GM18505 (cell line): ENCODE measurements at regions not wholly inside any gene's neighbourhood (a gene's known extent, or its start where the extent isn't known, plus 50 kb on each side); places are given as distances from the start of the nearest gene placed in this dataset.

Experiments
- ATAC-seq: cut with Tn5 transposase; IDR thresholded peaks from one replicate; pipeline ENCODE4 v1.9.1; 2021; ENCODE audit not compliant: unreplicated experiment
- POLR2A ChIP-seq: IDR thresholded peaks from 4 replicates; pipeline ENCODE4 v1.6.1; 2011; ENCODE audit warnings: borderline replicate concordance; ENCODE audit not compliant: insufficient read depth, insufficient read length; ENCODE audit errors: extremely low read depth

DNA sequence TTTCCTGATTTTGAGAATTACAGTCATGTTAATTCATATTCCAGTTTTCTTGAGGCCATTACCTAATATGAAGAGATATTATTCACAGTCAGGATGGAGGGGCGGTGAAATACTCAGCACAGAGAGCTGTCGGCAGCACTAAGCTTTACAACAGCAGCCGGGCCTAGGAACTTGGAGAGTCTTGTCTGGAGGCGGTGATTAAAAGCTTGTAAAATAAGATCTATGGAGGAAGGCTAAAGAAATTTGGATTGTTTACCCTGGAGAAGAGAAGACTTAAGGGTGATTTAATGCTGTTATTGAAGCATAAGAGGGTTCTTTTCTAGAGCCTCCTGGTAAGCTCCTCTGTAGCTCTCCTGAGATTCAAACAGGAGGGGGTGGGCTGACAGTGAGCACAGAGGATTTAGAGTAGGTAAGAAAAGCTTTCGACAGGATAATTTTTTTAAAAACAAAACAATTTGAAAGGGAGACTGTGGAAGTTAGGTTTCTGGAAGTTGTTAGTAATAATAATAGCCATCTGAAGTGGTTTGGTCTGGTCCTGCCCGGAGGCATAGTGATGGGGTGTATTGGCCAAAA is 406.3 kb upstream of the ADAMTSL1 start:
- no peak for ATAC-seq
- TF ChIP-seq POLR2A = no peak

DNA sequence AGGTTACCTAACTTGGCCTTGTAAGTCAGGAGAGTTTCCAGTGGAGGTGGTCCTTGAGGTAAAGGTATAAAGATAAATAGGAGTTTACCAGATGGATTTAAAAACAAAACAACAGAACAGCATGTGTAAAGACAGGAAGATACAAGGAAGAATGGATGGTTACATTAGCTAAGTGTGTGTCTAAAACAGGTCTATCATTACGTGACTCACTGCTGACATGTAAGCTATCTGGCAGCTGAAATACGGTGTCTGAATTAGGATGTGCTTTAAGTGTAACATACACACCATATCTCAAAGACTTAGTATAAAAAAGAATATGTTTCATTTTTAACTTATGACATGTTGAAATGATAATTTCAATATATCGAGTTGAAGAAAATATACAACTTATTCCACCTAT is 405.1 kb upstream of the ADAMTSL1 start:
- no peak for ATAC-seq
- TF ChIP-seq POLR2A = no peak

DNA sequence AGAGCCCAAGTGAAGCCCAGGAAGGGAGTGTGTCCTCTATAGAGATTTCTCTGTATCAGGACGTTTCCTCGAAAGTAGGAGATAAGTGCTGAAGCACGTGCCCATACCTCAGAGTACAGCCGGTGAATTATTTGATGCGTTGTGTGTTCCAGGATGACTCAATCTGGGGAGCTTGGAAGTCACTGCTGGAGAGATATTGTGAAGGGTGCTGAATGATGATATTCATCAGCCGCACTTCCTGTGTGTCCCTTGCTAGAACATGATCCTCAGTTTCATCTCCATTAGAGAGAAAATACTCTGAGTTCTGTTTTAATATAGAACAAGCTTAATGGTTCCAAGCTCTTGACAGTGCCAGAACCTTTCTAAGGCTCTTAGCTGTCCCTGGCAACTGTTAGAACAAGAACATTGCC is 402.3 kb upstream of the ADAMTSL1 start:
- ATAC-seq = no peak
- TF ChIP-seq POLR2A = no peak

DNA sequence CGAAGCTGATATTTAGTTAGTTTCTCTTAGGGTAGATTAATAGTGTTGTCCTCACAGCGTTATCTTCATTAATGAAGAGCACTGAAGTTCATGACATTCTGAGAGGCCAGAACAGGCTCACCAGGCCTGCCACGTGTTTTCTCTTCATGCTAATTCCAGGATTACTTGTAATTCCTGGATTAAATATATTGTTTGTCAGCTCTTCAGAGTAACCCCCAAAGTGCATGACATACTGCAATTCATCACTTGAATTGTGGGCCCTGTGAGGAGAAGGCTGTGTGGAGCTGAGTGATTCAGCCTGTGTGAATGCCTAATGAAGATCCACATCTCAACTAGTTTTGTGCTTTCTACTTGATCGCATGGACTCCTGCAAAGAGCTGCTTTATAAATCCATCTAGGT is 401.0 kb upstream of the ADAMTSL1 start:
- ATAC-seq = no peak
- no peak for TF ChIP-seq POLR2A

DNA sequence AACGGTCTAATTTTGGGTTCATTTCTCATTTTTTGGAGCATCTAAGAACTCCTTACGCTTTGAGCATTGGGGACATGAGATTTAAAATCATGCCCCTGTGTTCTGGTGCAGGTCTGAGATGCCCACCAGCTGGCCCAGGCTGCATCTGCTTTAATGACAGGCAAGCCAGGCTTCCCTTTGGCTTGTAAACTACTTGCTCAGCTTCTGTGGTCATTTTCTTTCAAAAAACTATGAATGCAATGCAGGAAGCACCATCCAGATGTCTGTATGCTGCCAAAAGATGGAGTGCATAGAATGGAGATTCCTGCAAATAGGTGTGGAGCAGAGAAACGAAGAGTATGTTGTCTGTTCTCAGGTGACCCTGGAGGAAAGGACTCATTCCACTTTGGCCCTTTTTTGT is 399.9 kb upstream of the ADAMTSL1 start:
- no peak for TF ChIP-seq POLR2A

DNA sequence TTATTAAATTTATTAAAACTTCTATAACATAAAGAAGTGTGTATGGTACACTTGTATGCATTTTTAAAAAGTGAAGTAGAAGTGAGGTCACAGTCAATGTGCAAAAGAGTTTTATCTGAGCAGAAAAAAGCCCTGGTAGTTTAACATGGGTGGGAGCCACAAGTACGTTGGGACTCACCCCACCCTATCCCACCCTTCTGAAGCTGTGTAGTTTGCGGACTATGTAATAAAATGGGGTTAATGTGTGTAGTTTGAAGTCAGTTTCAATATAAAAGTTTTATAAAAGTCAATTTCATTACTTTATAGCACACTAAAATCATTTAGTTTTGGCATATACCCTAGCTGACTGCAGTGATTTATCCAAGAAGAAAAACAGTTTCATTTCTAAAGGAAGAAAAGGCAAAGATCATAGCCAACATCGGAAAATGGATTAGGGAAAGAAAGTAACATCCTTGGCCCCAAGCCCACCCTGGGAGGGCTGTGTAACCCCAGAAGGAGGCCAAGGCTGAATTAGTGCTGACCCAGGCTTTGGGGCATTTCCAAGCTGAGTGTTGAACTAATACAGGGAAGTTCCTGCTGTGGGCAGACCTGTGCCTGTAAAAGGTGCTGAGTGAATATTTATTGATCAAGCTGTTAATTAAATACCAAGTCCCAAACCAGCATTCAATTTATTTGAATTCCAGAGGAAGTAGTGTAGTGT is 398.6 kb upstream of the ADAMTSL1 start:
- ATAC-seq = no peak
- TF ChIP-seq POLR2A = no peak

More for the DNA sequence above, 399.9 kb upstream of the ADAMTSL1 start:
- no peak for ATAC-seq

DNA sequence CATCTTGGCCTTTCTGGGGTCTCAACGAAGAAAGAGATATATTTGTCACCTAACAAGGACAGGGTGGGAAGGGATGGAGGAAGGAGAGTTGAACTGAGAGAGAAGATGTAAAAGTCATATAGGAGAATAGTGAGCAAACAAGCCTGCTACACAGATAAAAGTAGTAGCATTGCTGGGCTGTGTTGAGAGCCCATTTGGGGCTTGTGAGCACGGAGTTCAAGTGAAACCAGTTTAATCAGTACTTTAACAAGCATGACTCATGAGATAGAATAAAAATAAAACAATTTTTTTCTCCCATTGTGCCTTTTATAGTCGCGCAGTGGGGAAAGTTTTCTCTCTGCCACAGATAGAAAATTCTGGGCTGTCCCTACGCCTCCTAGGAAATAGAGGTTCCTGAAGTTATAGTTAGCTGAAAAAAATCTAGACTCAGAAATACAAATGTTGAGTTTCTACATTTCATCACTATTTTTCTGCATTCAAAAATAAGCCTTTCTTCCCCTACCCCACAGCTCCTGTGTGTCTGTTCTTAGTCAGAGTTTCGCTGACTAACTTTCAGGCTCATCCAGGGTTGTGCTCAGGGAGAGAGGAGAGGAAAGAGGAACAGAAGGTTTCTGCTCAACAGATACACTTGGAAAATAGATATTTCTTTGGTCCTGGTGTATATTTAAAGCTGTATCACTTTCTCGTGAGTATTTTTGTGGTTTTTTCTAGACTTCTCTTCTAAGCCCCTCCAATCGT is 395.8 kb upstream of the ADAMTSL1 start:
- no peak for TF ChIP-seq POLR2A
- ATAC-seq = no peak

DNA sequence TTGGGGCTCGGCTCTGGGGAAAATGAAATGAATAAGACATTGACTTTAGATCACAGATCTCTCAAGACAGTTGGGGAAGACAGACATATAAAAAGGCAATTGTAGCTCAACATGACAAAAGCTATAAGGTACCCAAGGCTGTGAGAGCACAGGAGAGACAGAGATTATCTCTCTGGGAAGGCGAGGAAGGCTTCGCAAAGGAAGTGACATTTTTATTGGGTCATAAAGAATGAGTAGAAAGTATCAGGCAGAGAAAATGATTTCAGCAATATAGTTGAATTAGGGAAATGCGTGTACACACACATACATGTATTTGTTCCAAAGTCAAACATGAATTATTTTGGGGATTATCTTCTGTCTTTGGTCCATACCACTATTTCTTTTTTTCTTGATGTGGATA is 381.8 kb upstream of the ADAMTSL1 start:
- no peak for TF ChIP-seq POLR2A
- no peak for ATAC-seq

DNA sequence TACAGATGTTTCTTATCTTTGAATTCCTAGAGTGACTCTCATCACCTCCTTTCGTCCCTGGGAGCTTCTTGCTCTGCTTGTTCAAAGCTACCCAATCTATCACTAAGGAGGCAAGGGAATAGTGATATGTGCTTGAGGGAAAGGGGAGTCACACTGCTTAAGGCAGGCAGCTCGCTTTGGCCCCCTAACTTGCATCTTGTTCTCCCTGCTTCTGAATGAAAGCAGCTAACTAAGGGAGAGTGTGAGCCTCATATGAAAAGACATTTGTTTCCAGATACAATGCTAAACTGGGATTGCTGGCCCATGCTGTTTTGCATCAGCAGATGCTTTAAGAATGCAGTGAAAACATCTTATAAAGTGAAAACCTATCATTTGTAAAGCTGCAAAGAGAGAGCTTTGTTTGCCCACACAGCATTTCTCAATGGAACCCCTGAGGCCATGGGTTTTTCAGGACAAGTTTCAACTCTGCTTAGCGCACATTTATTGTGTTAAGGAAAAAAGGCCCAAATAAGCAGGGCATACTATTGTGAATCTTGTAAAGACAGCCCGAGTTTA is 367.9 kb upstream of the ADAMTSL1 start:
- ATAC-seq = no peak
- TF ChIP-seq POLR2A = no peak

DNA sequence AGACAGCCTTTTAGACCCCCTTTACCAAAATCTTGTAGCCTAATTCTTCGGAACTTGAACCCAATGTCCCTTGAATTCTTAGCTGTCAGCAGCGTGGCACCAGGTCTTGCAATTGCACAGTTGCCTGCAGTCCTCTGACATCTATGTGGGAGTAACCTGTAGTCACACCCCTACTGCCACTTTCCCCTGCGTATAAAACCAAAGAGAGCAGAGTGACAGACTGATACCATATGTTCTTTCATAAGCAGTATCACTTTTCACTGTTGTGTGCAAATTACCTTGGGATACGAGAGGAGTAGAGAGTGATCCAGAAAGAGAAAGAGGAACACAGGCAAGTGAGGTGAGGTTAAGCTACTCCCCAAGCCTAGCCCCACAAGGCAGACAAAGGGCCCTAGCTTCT is 364.3 kb upstream of the ADAMTSL1 start:
- no peak for ATAC-seq
- TF ChIP-seq POLR2A = no peak

DNA sequence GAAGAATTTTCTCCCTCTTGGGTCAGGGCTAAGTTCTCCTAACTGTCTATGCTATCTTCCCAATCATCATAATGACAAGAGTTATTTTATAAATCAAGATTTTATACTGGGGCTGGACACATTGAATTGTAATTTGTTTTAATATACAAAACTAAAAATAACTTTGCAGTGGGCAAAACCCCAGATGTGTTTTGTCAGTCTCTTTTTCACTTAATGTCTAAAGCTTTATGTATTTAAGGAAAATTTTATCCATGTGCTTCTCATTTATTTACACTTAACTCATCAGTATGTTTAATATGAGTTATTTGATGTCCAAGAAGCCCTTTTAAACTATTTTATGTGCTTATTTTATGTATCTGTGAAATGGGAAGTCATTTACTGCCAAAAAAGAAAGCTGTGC is 362.8 kb upstream of the ADAMTSL1 start:
- ATAC-seq = no peak
- TF ChIP-seq POLR2A = no peak

DNA sequence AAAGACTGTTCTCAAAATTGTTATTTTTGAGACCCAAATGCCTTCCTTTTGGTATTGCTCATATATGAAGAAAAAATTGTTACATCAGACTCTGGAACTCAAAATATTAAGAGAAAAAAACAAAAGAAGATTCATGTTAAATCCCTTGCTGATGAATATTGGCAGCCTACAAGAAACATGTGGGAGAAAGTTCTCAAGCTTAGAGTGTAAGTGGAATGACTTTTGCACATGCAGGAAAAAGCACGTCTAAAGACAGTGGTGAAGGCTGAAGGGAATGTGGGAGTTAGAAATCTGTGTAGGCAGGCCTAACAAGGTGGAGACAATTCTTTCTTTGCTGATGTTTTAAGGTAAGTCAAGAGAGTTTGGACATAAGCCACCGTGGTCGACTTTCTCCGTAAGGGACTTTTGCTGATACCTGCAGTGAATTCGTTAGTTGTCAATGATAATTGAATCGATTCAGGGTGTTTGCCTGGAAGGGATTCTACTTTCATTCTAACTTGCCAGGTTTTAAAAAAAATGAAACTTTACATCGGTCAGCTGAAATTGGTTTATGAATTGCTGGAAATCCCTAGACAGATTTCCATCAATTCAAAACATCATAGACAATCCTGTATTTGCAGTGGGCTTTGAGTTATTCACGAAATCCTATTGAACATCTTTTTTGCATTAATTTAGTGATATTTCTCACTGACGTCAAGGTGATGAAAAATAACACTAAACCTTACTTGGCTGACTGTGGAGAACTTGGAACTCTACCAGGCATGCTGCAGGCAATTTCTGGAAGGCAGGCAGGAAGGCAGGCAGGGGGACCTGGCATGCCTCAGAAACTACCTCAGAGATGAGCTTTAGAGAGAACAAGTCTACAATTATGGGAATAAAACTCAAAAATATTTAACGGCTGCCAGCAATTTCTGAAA is 359.1 kb upstream of the ADAMTSL1 start:
- no peak for TF ChIP-seq POLR2A
- no peak for ATAC-seq

DNA sequence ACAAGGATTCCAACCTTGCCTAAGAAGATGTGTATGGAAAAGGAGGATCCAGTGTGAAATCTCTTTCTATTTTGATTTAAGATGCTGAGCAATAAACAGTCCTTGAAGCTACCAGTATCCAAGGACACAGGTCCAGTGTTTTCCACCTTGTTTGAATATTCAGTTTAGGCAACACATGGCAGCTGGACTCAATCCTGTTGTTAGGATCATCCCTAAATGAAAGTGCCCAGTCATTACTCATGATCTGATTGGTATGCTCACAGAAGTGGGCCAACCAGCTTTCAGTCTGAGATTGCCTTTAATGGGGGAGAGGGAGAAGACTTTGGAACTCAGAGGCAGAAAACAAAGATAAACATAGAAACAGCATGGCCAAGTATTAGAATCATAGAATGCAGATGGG is 355.7 kb upstream of the ADAMTSL1 start:
- TF ChIP-seq POLR2A = no peak
- no peak for ATAC-seq
